ENCODE measurements at regions not wholly inside any gene's neighbourhood (a gene's known extent, or its start where the extent isn't known, plus 50 kb on each side); places are given as distances from the start of the nearest gene placed in this dataset.

- ATAC-seq (no peak), DNase-seq (ENCODE audit: low spot score) (no peak)
- no peak overlapping the region for H3K4me3 Mint-ChIP-seq
- peaks cover 4% of the 10 kb centered on the region; the same call in 2 of the 3 replicates for H3K4me1 Mint-ChIP-seq
- Histone ChIP-seq H3K79me2 (replicated peaks; ENCODE audit: insufficient read depth) (no peaks in the 10 kb centered on the region), H3K4me3 (no peak overlapping the region), H3K27me3 (ENCODE audit: insufficient read depth) (no peaks in the 10 kb centered on the region), H3K27ac (ENCODE audit: low read depth) (no peak overlapping the region), H3K9me2 (ENCODE audit: insufficient read depth) (no peaks in the 10 kb centered on the region), H3K4me2 (no peak overlapping the region), H4K20me1 (replicated peaks; ENCODE audit: insufficient read depth) (no peaks in the 10 kb centered on the region), H2AFZ (peak overlapping the region; percentile 35; the same call in 1 of the 2 replicates), H3K4me1 (ENCODE audit: insufficient read depth) (no peaks in the 10 kb centered on the region), H3F3A (replicated peaks; ENCODE audit: low read depth) (no peaks in the 10 kb centered on the region), H3K36me3 (ENCODE audit: insufficient read depth) (no peaks in the 10 kb centered on the region)
- no peaks in the 10 kb centered on the region for H3K36me3 Mint-ChIP-seq (ENCODE audit: low read depth)
- peaks cover 4% of the 10 kb centered on the region for H3K27me3 Mint-ChIP-seq (ENCODE audit: insufficient read depth, low read depth, poor library complexity)
- no peaks in the 10 kb centered on the region for H3K9me3 Mint-ChIP-seq
- TF ChIP-seq ZNF114 (CRISPR knock-in tag; IDR thresholded peaks at IDR 0.05) (no peak), POLR2AphosphoS5 (IDR thresholded peaks at IDR 0.05; ENCODE audit: low read depth) (no peak), CTCF (conservative IDR thresholded peaks at IDR 0.05; ENCODE audit: low read depth in 2 of 2) (no peak), EZH2phosphoT487 (IDR thresholded peaks at IDR 0.05; ENCODE audit: unreplicated experiment) (no peak), NANOG (IDR thresholded peaks at IDR 0.05; ENCODE audit: borderline replicate concordance) (no peak), ZNF331 (CRISPR knock-in tag; IDR thresholded peaks at IDR 0.05; ENCODE audit: low read depth) (no peak), STAT1 (IDR thresholded peaks at IDR 0.05; ENCODE audit: unreplicated experiment) (no peak), JUNB (IDR thresholded peaks at IDR 0.05; ENCODE audit: unreplicated experiment) (no peak)
- no peak overlapping the region for H3K27ac Mint-ChIP-seq
Measured at GRCh38 chr18:57961411-57961810, 82.6 kb upstream of the NEDD4L start.

GRCh38 chr18:57959278-57959677, 84.7 kb upstream of the NEDD4L start:
- no peak overlapping the region for H3K27ac ChIP-seq (ENCODE audit: low read depth)
- Mint-ChIP-seq H3K27me3 (ENCODE audit: insufficient read depth, low read depth, poor library complexity) (peaks cover 3% of the 10 kb centered on the region), H3K4me1 (peaks cover 4% of the 10 kb centered on the region; the same call in 2 of the 3 replicates), H3K27ac (no peak overlapping the region), H3K36me3 (ENCODE audit: low read depth) (no peaks in the 10 kb centered on the region), H3K9me3 (no peaks in the 10 kb centered on the region), H3K4me3 (no peak overlapping the region)
- no peaks in the 10 kb centered on the region for H4K20me1 ChIP-seq (replicated peaks; ENCODE audit: insufficient read depth)
- no peak overlapping the region for H3K4me2 ChIP-seq
- no peak overlapping the region for H3K4me3 ChIP-seq
- no peak overlapping the region for H2AFZ ChIP-seq
- H3K79me2 ChIP-seq (replicated peaks; ENCODE audit: insufficient read depth) = no peaks in the 10 kb centered on the region
- H3K27me3 ChIP-seq (ENCODE audit: insufficient read depth) = no peaks in the 10 kb centered on the region
- ATAC-seq (peak; percentile 88), DNase-seq (ENCODE audit: low spot score) (peak; percentile 62)
- H3K4me1 ChIP-seq (ENCODE audit: insufficient read depth) = no peaks in the 10 kb centered on the region
- no peaks in the 10 kb centered on the region for H3K9me2 ChIP-seq (ENCODE audit: insufficient read depth)
- H3F3A ChIP-seq (replicated peaks; ENCODE audit: low read depth) = no peaks in the 10 kb centered on the region
- H3K36me3 ChIP-seq (ENCODE audit: insufficient read depth) = no peaks in the 10 kb centered on the region
- TF ChIP-seq STAT1 (IDR thresholded peaks at IDR 0.05; ENCODE audit: unreplicated experiment) = no peak
- TF ChIP-seq CTCF (conservative IDR thresholded peaks at IDR 0.05; ENCODE audit: low read depth in 2 of 2) = peak; percentile 56 to 69
